ENCODE measurements at regions not wholly inside any gene's neighbourhood (a gene's known extent, or its start where the extent isn't known, plus 50 kb on each side); places are given as distances from the start of the nearest gene placed in this dataset.
A peak's percentile ranks its signal among the peaks of the same experiment; 100 is the strongest.

GRCh38 chr5:163190784-163191183, 246.6 kb upstream of the CCNG1 start:
- no peak overlapping the region for H2AFZ ChIP-seq (ENCODE audit: low read depth)
- H3K27me3 ChIP-seq (ENCODE audit: insufficient read depth, low read depth) = no peaks in the 10 kb centered on the region
- peaks cover 46% of the 10 kb centered on the region for H3K4me1 ChIP-seq (ENCODE audit: low read depth, poor library complexity, severe bottlenecking)
- no peaks in the 10 kb centered on the region for H3K79me2 ChIP-seq (ENCODE audit: insufficient read depth, low read depth)
- no peak overlapping the region for H3K4me3 ChIP-seq (IDR thresholded peaks at IDR 0.05; ENCODE audit: insufficient read depth, low read depth, low read length)
- no peak for TF ChIP-seq CTCF (conservative IDR thresholded peaks at IDR 0.05; ENCODE audit: low read depth, low read length)
- H3K36me3 ChIP-seq (ENCODE audit: insufficient read depth) = no peaks in the 10 kb centered on the region
- peak overlapping the region; percentile 52; the same call in 1 of the 2 replicates for H3K27ac ChIP-seq
- H3K9ac ChIP-seq = no peak overlapping the region
- no peaks in the 10 kb centered on the region for H4K20me1 ChIP-seq (ENCODE audit: insufficient read depth)
- peak overlapping the region; percentile 63 for H3K4me2 ChIP-seq

- H4K20me1 ChIP-seq (ENCODE audit: insufficient read depth) = no peaks in the 10 kb centered on the region
- no peak overlapping the region for H3K4me2 ChIP-seq
- H3K27me3 ChIP-seq (ENCODE audit: insufficient read depth, low read depth) = no peaks in the 10 kb centered on the region
- no peaks in the 10 kb centered on the region for H3K36me3 ChIP-seq (ENCODE audit: insufficient read depth)
- H3K4me1 ChIP-seq (ENCODE audit: low read depth, poor library complexity, severe bottlenecking) = peaks cover 34% of the 10 kb centered on the region
- TF ChIP-seq CTCF (conservative IDR thresholded peaks at IDR 0.05; ENCODE audit: low read depth, low read length) = no peak
- H3K9ac ChIP-seq = no peak overlapping the region
- no peak overlapping the region for H3K27ac ChIP-seq
- H3K4me3 ChIP-seq (IDR thresholded peaks at IDR 0.05; ENCODE audit: insufficient read depth, low read depth, low read length) = no peak overlapping the region
- no peaks in the 10 kb centered on the region for H3K79me2 ChIP-seq (ENCODE audit: insufficient read depth, low read depth)
- no peak overlapping the region for H2AFZ ChIP-seq (ENCODE audit: low read depth)
Observed at GRCh38 chr5:163193886-163194285, 243.5 kb upstream of the CCNG1 start.

- Histone ChIP-seq H3K27ac (no peak overlapping the region), H3K79me2 (ENCODE audit: insufficient read depth, low read depth) (no peaks in the 10 kb centered on the region), H3K36me3 (ENCODE audit: insufficient read depth) (no peaks in the 10 kb centered on the region), H3K4me3 (IDR thresholded peaks at IDR 0.05; ENCODE audit: insufficient read depth, low read depth, low read length) (no peak overlapping the region), H3K4me1 (ENCODE audit: low read depth, poor library complexity, severe bottlenecking) (no peaks in the 10 kb centered on the region), H3K27me3 (ENCODE audit: insufficient read depth, low read depth) (no peaks in the 10 kb centered on the region), H3K9ac (no peak overlapping the region), H4K20me1 (ENCODE audit: insufficient read depth) (no peaks in the 10 kb centered on the region), H2AFZ (ENCODE audit: low read depth) (no peak overlapping the region), H3K4me2 (no peak overlapping the region)
- TF ChIP-seq CTCF (conservative IDR thresholded peaks at IDR 0.05; ENCODE audit: low read depth, low read length) = no peak
Observed at GRCh38 chr5:163205645-163206044, 231.8 kb upstream of the CCNG1 start.

DNA sequence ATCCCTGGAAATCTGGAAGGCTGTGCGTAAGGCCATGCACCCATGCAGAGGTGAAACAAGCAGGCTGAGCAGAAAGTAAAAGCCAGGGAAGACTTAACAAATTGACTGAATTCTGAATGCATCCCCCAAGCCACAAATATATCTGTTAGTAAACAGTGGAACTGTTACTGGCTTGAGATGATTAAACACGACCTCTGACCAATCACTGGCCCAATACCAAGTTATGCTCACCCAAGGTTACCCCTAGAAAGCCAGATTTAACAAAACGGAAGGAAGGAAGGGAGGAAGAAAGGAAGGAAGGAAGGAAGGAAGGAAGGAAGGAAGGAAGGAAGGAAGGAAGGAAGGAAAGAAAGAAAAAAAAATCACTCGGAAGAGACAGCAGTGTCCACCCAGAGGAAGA, 215.8 kb upstream of the CCNG1 start:
- no peaks in the 10 kb centered on the region for H3K27me3 ChIP-seq (ENCODE audit: insufficient read depth, low read depth)
- no peak overlapping the region for H3K9ac ChIP-seq
- no peak for TF ChIP-seq CTCF (conservative IDR thresholded peaks at IDR 0.05; ENCODE audit: low read depth, low read length)
- no peak overlapping the region for H3K4me3 ChIP-seq (IDR thresholded peaks at IDR 0.05; ENCODE audit: insufficient read depth, low read depth, low read length)
- H4K20me1 ChIP-seq (ENCODE audit: insufficient read depth) = no peaks in the 10 kb centered on the region
- no peaks in the 10 kb centered on the region for H3K36me3 ChIP-seq (ENCODE audit: insufficient read depth)
- H2AFZ ChIP-seq (ENCODE audit: low read depth) = no peak overlapping the region
- no peaks in the 10 kb centered on the region for H3K79me2 ChIP-seq (ENCODE audit: insufficient read depth, low read depth)
- no peak overlapping the region for H3K27ac ChIP-seq
- no peak overlapping the region for H3K4me2 ChIP-seq
- H3K4me1 ChIP-seq (ENCODE audit: low read depth, poor library complexity, severe bottlenecking) = no peaks in the 10 kb centered on the region
